ENCODE measurements at regions not wholly inside any gene's neighbourhood (a gene's known extent, or its start where the extent isn't known, plus 50 kb on each side); places are given as distances from the start of the nearest gene placed in this dataset.

DNA sequence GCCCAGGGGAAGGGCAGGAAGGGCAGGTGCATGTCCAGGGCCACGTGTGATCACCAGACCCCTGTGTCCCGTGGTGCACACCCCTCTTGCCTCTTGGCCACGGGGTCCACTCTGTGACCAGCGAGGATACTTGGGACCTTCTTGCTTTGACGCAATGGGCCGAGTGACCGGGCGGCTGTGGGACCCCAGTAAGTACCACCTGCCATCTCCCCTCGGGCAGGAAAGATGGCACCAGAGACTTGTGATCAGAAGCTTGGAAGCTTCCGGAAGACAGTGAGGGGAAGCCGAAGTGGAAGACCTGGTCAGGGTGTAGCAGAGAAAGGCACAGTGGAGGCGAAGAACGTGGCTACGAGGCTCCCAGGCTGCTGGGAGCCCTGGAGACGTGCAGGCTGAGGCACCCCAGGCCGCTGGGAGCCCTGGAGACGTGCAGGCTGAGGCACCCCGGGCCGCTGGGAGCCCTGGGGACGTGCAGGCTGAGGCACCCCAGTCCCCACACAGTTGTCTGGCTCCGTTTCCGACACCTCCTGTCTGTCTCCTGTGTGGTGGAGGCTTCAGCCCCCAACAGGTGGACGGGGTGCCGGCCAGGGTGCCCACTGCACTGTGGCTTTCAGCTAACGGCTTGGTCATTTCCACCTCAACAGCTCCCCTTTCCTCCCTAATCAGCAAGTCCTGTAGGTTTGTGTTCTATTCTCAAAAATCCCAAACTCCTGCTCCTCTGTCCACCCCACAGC is 663.5 kb downstream of the BRD1 start:
- TF ChIP-seq, protein P1, sequence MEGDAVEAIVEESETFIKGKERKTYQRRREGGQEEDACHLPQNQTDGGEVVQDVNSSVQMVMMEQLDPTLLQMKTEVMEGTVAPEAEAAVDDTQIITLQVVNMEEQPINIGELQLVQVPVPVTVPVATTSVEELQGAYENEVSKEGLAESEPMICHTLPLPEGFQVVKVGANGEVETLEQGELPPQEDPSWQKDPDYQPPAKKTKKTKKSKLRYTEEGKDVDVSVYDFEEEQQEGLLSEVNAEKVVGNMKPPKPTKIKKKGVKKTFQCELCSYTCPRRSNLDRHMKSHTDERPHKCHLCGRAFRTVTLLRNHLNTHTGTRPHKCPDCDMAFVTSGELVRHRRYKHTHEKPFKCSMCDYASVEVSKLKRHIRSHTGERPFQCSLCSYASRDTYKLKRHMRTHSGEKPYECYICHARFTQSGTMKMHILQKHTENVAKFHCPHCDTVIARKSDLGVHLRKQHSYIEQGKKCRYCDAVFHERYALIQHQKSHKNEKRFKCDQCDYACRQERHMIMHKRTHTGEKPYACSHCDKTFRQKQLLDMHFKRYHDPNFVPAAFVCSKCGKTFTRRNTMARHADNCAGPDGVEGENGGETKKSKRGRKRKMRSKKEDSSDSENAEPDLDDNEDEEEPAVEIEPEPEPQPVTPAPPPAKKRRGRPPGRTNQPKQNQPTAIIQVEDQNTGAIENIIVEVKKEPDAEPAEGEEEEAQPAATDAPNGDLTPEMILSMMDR (IDR thresholded peaks at IDR 0.05): no peak
- TF ChIP-seq, protein P2, sequence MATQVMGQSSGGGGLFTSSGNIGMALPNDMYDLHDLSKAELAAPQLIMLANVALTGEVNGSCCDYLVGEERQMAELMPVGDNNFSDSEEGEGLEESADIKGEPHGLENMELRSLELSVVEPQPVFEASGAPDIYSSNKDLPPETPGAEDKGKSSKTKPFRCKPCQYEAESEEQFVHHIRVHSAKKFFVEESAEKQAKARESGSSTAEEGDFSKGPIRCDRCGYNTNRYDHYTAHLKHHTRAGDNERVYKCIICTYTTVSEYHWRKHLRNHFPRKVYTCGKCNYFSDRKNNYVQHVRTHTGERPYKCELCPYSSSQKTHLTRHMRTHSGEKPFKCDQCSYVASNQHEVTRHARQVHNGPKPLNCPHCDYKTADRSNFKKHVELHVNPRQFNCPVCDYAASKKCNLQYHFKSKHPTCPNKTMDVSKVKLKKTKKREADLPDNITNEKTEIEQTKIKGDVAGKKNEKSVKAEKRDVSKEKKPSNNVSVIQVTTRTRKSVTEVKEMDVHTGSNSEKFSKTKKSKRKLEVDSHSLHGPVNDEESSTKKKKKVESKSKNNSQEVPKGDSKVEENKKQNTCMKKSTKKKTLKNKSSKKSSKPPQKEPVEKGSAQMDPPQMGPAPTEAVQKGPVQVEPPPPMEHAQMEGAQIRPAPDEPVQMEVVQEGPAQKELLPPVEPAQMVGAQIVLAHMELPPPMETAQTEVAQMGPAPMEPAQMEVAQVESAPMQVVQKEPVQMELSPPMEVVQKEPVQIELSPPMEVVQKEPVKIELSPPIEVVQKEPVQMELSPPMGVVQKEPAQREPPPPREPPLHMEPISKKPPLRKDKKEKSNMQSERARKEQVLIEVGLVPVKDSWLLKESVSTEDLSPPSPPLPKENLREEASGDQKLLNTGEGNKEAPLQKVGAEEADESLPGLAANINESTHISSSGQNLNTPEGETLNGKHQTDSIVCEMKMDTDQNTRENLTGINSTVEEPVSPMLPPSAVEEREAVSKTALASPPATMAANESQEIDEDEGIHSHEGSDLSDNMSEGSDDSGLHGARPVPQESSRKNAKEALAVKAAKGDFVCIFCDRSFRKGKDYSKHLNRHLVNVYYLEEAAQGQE (IDR thresholded peaks at IDR 0.05; ENCODE audit: insufficient read depth in 1 of 2, low read depth in 2 of 2, low read length in 1 of 2): no peak
- no peak for TF ChIP-seq POLR2AphosphoS5 (IDR thresholded peaks at IDR 0.05; ENCODE audit: low read depth, low read length)

Measured in Panc1 (cell line).